Naive thymus-derived CD8-positive, alpha-beta T cell (primary cell): ENCODE measurements at regions not wholly inside any gene's neighbourhood (a gene's known extent, or its start where the extent isn't known, plus 50 kb on each side); places are given as distances from the start of the nearest gene placed in this dataset.
A peak's percentile ranks its signal among the peaks of the same experiment; 100 is the strongest.

Experiments
- ATAC-seq, 2 donors: fragments of 150-1000 bp; cut with Tn5 transposase in 1 of 2; sonication (Bioruptor Pico), chemical (Tn5 transposase) in 1 of 2; 1 replicate in 1 of 2; 2 replicates in 1 of 2; pipeline ENCODE4 v1.10.0; 2021; ENCODE audit warnings: mild to moderate bottlenecking in 2 of 2, moderate library complexity in 2 of 2
- POLR2A ChIA-PET: fragments of 350-600 bp; sonication (Branson Sonifier 250); formaldehyde crosslinking; loops from one replicate; lab custom pipeline; 2021; ENCODE audit warnings: antibody characterized with exemption; lab: Charles Lee
- DNase-seq, 10 donors: peaks; one replicate each; pipeline versions ENCODE4 v3.0.0 to v3.0.0-alpha.2; 2020 to 2022
- H3K27ac Mint-ChIP-seq, 10 donors: one replicate each; pipeline ENCODE4 v1.8.0; 2020 to 2022; ENCODE audit warnings: mild to moderate bottlenecking in 10 of 10, mixed read lengths in 10 of 10, moderate library complexity in 4 of 10, inconsistent platforms in 1 of 10
- H3K27me3 Mint-ChIP-seq, 5 donors: one replicate each; pipeline ENCODE4 v1.8.0; 2021 to 2022; ENCODE audit warnings: mixed read lengths in 5 of 5
- H3K36me3 Mint-ChIP-seq, 3 donors: one replicate each; pipeline ENCODE4 v1.8.0; 2020 to 2022; ENCODE audit warnings: mixed read lengths in 3 of 3, mild to moderate bottlenecking in 2 of 3, inconsistent platforms in 1 of 3
- H3K4me1 Mint-ChIP-seq, 4 donors: one replicate each; pipeline ENCODE4 v1.8.0; 2021 to 2022; ENCODE audit warnings: mixed read lengths in 4 of 4
- H3K4me3 Mint-ChIP-seq, 10 donors: one replicate each; pipeline ENCODE4 v1.8.0; 2020 to 2022; ENCODE audit warnings: mild to moderate bottlenecking in 10 of 10, mixed read lengths in 10 of 10, moderate library complexity in 6 of 10, inconsistent platforms in 1 of 10
- H3K9me3 Mint-ChIP-seq, 9 donors: one replicate each; pipeline ENCODE4 v1.8.0; 2020 to 2022; ENCODE audit warnings: mixed read lengths in 9 of 9, mild to moderate bottlenecking in 3 of 9, inconsistent platforms in 1 of 9, moderate library complexity in 1 of 9

GRCh38 chr15:70342141-70342540 lies 244.4 kb upstream of the TLE3 start:
- ATAC-seq (no peak), DNase-seq (peak in 1 of 10 donors; percentile 3)
- POLR2A ChIA-PET, result interaction anchor here (0.6 kb wide), 1 partner anchor 461 kb away, joined by 5 read pairs; no protein-coding TSS in a partner anchor
- Mint-ChIP-seq H3K27ac (no peak overlapping the region), H3K36me3 (no peaks in the 10 kb centered on the region), H3K4me3 (no peak overlapping the region), H3K27me3 (peaks cover 0 to 2% (median 0%) of the 10 kb centered on the region in 5 donors), H3K4me1 (no peaks in the 10 kb centered on the region), H3K9me3 (no peaks in the 10 kb centered on the region)

- Mint-ChIP-seq H3K36me3 (no peaks in the 10 kb centered on the region), H3K9me3 (no peaks in the 10 kb centered on the region), H3K27me3 (peaks cover 0 to 2% (median 0%) of the 10 kb centered on the region in 5 donors), H3K4me3 (no peak overlapping the region), H3K4me1 (peaks cover 0 to 3% (median under 1%) of the 10 kb centered on the region in 4 donors), H3K27ac (no peak overlapping the region)
- POLR2A ChIA-PET, result interaction anchor here (0.6 kb wide), 1 partner anchor 461 kb away, joined by 5 read pairs; no protein-coding TSS in a partner anchor
- no peak for ATAC-seq
- DNase-seq, result peak in 1 of 10 donors; percentile 3
Observed at GRCh38 chr15:70341566-70341965, 243.8 kb upstream of the TLE3 start.

- DNase-seq (no peak), ATAC-seq (no peak)
- Mint-ChIP-seq H3K9me3 (peaks cover 0 to 10% (median 6%) of the 10 kb centered on the region in 9 donors), H3K27me3 (peaks cover 0 to 5% (median 2%) of the 10 kb centered on the region in 5 donors), H3K4me1 (peaks cover 0 to 4% (median under 1%) of the 10 kb centered on the region in 4 donors), H3K27ac (no peak overlapping the region), H3K36me3 (peaks cover 0 to 7% (median 3%) of the 10 kb centered on the region in 3 donors), H3K4me3 (no peak overlapping the region)
- POLR2A ChIA-PET, result no interaction called here
Observed at GRCh38 chr15:70340494-70340870, 242.8 kb upstream of the TLE3 start.

GRCh38 chr15:70339571-70340493 lies 242.1 kb upstream of the TLE3 start:
- H3K4me1 Mint-ChIP-seq, result peaks cover 0 to 4% (median under 1%) of the 10 kb centered on the region in 4 donors
- no peak for ATAC-seq
- peaks cover 3 to 9% (median 5%) of the 10 kb centered on the region in 3 donors for H3K36me3 Mint-ChIP-seq
- peaks cover 0 to 5% (median 1%) of the 10 kb centered on the region in 5 donors for H3K27me3 Mint-ChIP-seq
- POLR2A ChIA-PET, result no interaction called here
- H3K4me3 Mint-ChIP-seq, result no peak overlapping the region
- no peak overlapping the region for H3K27ac Mint-ChIP-seq
- peak in 1 of 10 donors; percentile 11 for DNase-seq
- H3K9me3 Mint-ChIP-seq, result peaks cover 0 to 14% (median 11%) of the 10 kb centered on the region in 9 donors

- peaks cover 1 to 32% (median 26%) of the 10 kb centered on the region in 9 donors for H3K9me3 Mint-ChIP-seq
- H3K4me1 Mint-ChIP-seq, result peaks cover 0 to 4% (median under 1%) of the 10 kb centered on the region in 4 donors
- no peak overlapping the region for H3K4me3 Mint-ChIP-seq
- peaks cover 3 to 24% (median 13%) of the 10 kb centered on the region in 3 donors for H3K36me3 Mint-ChIP-seq
- POLR2A ChIA-PET, result no interaction called here
- H3K27ac Mint-ChIP-seq, result no peak overlapping the region
- ATAC-seq (no peak), DNase-seq (no peak)
- H3K27me3 Mint-ChIP-seq, result peaks cover 0 to 5% (median 2%) of the 10 kb centered on the region in 5 donors
Observed at GRCh38 chr15:70337277-70338186, 239.8 kb upstream of the TLE3 start.

- ATAC-seq, result no peak
- H3K27me3 Mint-ChIP-seq, result peaks cover 0 to 5% (median 2%) of the 10 kb centered on the region in 5 donors
Observed at GRCh38 chr15:70336425-70337009, 238.8 kb upstream of the TLE3 start.

GRCh38 chr15:70334286-70334685 lies 236.6 kb upstream of the TLE3 start:
- Mint-ChIP-seq H3K9me3 (peaks cover 1 to 40% (median 27%) of the 10 kb centered on the region in 9 donors), H3K4me3 (no peak overlapping the region), H3K27ac (no peak overlapping the region), H3K27me3 (peaks cover 0 to 5% (median 2%) of the 10 kb centered on the region in 5 donors), H3K4me1 (peaks cover 0 to 4% (median under 1%) of the 10 kb centered on the region in 4 donors), H3K36me3 (peaks cover 3 to 31% (median 13%) of the 10 kb centered on the region in 3 donors)
- DNase-seq (no peak), ATAC-seq (no peak)
- POLR2A ChIA-PET, result no interaction called here

More at GRCh38 chr15:70336425-70337009, 238.8 kb upstream of the TLE3 start:
- Mint-ChIP-seq H3K27ac (no peak overlapping the region), H3K36me3 (peaks cover 3 to 24% (median 13%) of the 10 kb centered on the region in 3 donors), H3K4me1 (peaks cover 0 to 4% (median under 1%) of the 10 kb centered on the region in 4 donors), H3K9me3 (peaks cover 1 to 38% (median 26%) of the 10 kb centered on the region in 9 donors), H3K4me3 (no peak overlapping the region)
- no peak for DNase-seq
- POLR2A ChIA-PET, result no interaction called here

- no peak overlapping the region for H3K4me3 Mint-ChIP-seq
- ATAC-seq, result no peak
Observed at GRCh38 chr15:70329179-70329578, 231.5 kb upstream of the TLE3 start.

GRCh38 chr15:70328679-70329115 lies 231.0 kb upstream of the TLE3 start:
- Mint-ChIP-seq H3K4me1 (peaks cover 3 to 21% (median 10%) of the 10 kb centered on the region in 4 donors), H3K4me3 (peak overlapping the region in 1 of 10 donors; percentile 49), H3K36me3 (peaks cover 0 to 13% (median 2%) of the 10 kb centered on the region in 3 donors), H3K9me3 (peaks cover 0 to 15% (median 9%) of the 10 kb centered on the region in 9 donors), H3K27ac (peak overlapping the region in 1 of 10 donors; percentile 52), H3K27me3 (peaks cover 0 to 4% (median 0%) of the 10 kb centered on the region in 5 donors)
- no peak for DNase-seq
- POLR2A ChIA-PET, result no interaction called here
- ATAC-seq, result no peak

More at GRCh38 chr15:70329179-70329578, 231.5 kb upstream of the TLE3 start:
- Mint-ChIP-seq H3K27ac (peak overlapping the region in 1 of 10 donors; percentile 66), H3K27me3 (peaks cover 0 to 4% (median 2%) of the 10 kb centered on the region in 5 donors), H3K4me1 (peaks cover 3 to 21% (median 10%) of the 10 kb centered on the region in 4 donors), H3K36me3 (peaks cover 0 to 18% (median 5%) of the 10 kb centered on the region in 3 donors), H3K9me3 (peaks cover 0 to 20% (median 13%) of the 10 kb centered on the region in 9 donors)
- POLR2A ChIA-PET, result interaction anchor here (1.6 kb wide), 1 partner anchor 29 kb away, joined by 3 read pairs; no protein-coding TSS in a partner anchor
- peak in 1 of 10 donors; percentile 7 for DNase-seq

GRCh38 chr15:70327856-70328678 lies 230.3 kb upstream of the TLE3 start:
- Mint-ChIP-seq H3K9me3 (peaks cover 0 to 10% (median 4%) of the 10 kb centered on the region in 9 donors), H3K4me3 (peak overlapping the region in 2 of 10 donors; percentile 22 to 49), H3K4me1 (peaks cover 3 to 24% (median 10%) of the 10 kb centered on the region in 4 donors), H3K27ac (peak overlapping the region in 2 of 10 donors; percentile 9 to 52), H3K27me3 (peaks cover 0 to 4% (median 0%) of the 10 kb centered on the region in 5 donors), H3K36me3 (peaks cover 0 to 7% (median 0%) of the 10 kb centered on the region in 3 donors)
- ATAC-seq (peak in 1 of 2 donors; percentile 53), DNase-seq (peak in 1 of 10 donors; percentile 6)
- POLR2A ChIA-PET, result no interaction called here
